ENCODE measurements at regions not wholly inside any gene's neighbourhood (a gene's known extent, or its start where the extent isn't known, plus 50 kb on each side); places are given as distances from the start of the nearest gene placed in this dataset.

DNA sequence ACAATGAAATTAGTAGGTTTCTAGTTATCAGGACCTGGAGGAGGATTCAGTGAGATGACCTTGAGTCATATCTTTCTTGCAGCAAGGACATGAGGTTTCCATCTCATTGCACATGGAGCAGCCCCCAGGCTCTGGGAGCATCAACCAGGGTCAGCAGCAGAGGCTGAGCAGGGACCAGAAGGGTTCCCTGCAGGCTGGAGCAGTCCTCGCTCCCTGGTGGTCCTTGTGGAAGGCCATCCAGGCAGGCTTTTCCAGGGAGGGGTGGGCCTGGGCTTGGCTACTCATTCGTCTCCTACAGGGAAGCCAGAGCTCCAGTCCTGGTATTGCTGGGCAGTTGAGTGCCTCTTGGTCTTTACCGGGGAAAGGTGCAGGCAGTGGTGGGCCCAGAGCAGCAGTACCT lies 587.5 kb downstream of the GLRX3 start:
- POLR2A ChIA-PET, result no interaction called here
- no peak for ATAC-seq

DNA sequence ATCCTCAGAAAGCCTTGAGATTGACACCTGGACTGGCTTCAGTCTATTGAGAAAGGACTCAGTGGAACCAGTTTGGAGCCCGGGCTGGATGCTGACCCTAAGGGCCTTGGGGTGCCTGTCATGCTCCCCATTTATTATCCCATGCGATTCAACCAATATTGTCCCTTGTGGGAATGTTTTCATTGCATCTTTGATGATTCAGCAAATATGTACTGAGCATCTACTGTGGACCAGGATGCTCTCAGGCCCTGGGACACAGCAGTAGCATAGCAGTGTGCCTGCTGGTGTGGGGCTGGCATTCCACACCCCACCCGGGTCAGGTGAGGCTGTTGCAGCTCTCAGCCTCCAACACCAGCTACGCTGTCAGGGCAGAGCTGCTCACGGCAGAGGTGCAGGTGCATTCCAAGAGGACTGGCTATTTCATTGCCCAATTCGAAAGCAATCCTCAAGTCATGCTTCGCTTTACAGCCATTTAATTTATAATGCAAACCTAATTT lies 586.0 kb downstream of the TCERG1L start:
- no peaks in the 10 kb centered on the region for H3K36me3 Mint-ChIP-seq (ENCODE audit: low read depth)
- no peak overlapping the region for H3K27ac Mint-ChIP-seq
- ChIA-PET CTCF (no interaction called here), POLR2A (no interaction called here)
- no peaks in the 10 kb centered on the region for H3K4me1 Mint-ChIP-seq (ENCODE audit: low read depth)
- no peaks in the 10 kb centered on the region for H3K9me3 Mint-ChIP-seq (ENCODE audit: insufficient read depth)
- no peak overlapping the region for H3K4me3 Mint-ChIP-seq
- H3K27me3 Mint-ChIP-seq (ENCODE audit: low read depth), result no peaks in the 10 kb centered on the region
- ATAC-seq, result no peak
- no peak for DNase-seq

More for the DNA sequence above, 587.5 kb downstream of the GLRX3 start:
- Mint-ChIP-seq H3K27me3 (ENCODE audit: low read depth) (no peaks in the 10 kb centered on the region), H3K4me1 (ENCODE audit: low read depth) (no peaks in the 10 kb centered on the region), H3K9me3 (ENCODE audit: insufficient read depth) (no peaks in the 10 kb centered on the region), H3K27ac (no peak overlapping the region), H3K4me3 (no peak overlapping the region), H3K36me3 (ENCODE audit: low read depth) (no peaks in the 10 kb centered on the region)
- DNase-seq, result no peak
- CTCF ChIA-PET, result no interaction called here

DNA sequence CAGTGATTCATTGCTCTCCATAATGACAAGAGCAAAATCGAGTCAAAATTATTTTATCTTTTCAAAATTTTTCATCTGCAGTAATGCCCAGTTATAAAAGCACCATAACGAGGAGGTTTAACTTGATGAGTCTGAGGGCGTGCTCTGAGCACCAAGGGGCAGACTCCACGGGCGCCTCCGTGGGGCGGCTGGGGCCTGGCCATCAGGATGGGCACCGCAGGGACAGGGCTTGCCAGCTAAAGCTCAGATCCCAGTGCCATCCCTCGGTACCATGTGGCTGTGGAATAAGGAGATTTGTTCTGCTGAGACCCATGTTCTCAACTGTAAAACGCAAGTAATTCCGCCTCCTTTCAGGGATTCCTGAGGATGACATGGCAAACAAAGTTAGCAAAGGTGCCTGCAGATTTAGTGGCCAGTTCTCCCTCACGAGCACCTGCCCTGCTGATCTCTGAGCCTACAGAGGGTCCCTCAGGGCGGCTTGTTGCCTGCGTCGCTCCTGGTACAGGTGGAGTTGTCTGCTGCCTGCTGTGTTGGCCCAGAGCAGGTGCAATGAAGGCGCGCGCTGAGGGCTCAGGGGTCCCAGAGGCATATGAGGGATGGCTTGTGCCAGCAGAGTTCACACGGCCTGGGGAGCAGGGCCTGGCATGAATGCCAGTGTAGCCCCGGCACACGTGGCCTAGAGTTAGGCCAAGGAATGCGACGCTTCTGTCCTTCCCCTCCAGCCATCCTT lies 584.4 kb downstream of the TCERG1L start:
- no peak for DNase-seq
- Mint-ChIP-seq H3K4me3 (no peak overlapping the region), H3K9me3 (ENCODE audit: insufficient read depth) (no peaks in the 10 kb centered on the region), H3K4me1 (ENCODE audit: low read depth) (no peaks in the 10 kb centered on the region), H3K27ac (no peak overlapping the region), H3K36me3 (ENCODE audit: low read depth) (no peaks in the 10 kb centered on the region), H3K27me3 (ENCODE audit: low read depth) (no peaks in the 10 kb centered on the region)
- POLR2A ChIA-PET, result no interaction called here
- no peak for ATAC-seq
- CTCF ChIA-PET, result no interaction called here

GRCh38 chr10:130727766-130728490 lies 583.6 kb downstream of the TCERG1L start:
- ATAC-seq (no peak), DNase-seq (no peak)
- no peaks in the 10 kb centered on the region for H3K9me3 Mint-ChIP-seq (ENCODE audit: insufficient read depth)
- POLR2A ChIA-PET, result no interaction called here
- no peak overlapping the region for H3K4me3 Mint-ChIP-seq
- no peak overlapping the region for H3K27ac Mint-ChIP-seq
- no peaks in the 10 kb centered on the region for H3K4me1 Mint-ChIP-seq (ENCODE audit: low read depth)
- CTCF ChIA-PET, result no interaction called here
- H3K36me3 Mint-ChIP-seq (ENCODE audit: low read depth), result no peaks in the 10 kb centered on the region
- no peaks in the 10 kb centered on the region for H3K27me3 Mint-ChIP-seq (ENCODE audit: low read depth)

- Mint-ChIP-seq H3K27me3 (ENCODE audit: low read depth) (no peaks in the 10 kb centered on the region), H3K4me1 (ENCODE audit: low read depth) (no peaks in the 10 kb centered on the region), H3K4me3 (no peak overlapping the region), H3K36me3 (ENCODE audit: low read depth) (no peaks in the 10 kb centered on the region), H3K9me3 (ENCODE audit: insufficient read depth) (no peaks in the 10 kb centered on the region), H3K27ac (no peak overlapping the region)
- ChIA-PET POLR2A (no interaction called here), CTCF (no interaction called here)
- ATAC-seq (no peak), DNase-seq (no peak)
These were observed 582.8 kb downstream of the TCERG1L start for GRCh38 chr10:130728531-130729215.

DNA sequence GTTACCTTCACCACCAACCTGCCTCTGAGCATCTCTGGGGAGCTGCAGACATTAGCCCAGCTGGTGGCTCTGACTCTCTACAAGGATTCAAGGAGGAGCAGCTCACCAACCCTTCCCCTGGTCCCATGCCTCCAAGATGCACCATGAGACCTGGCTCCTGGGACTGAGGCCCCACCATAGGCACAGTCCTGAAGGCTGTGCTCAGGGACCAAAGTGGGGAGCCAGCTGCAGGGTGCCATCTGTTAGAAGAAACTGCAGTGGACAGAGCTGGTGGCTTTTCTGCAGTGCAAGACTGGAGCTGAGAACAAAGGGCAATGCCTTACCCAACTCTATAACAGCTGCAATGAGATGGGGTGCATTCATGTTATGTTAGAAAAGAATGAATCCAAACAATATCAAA lies 581.6 kb downstream of the TCERG1L start:
- ATAC-seq, result no peak
- Mint-ChIP-seq H3K27ac (no peak overlapping the region), H3K36me3 (ENCODE audit: low read depth) (no peaks in the 10 kb centered on the region), H3K9me3 (ENCODE audit: insufficient read depth) (no peaks in the 10 kb centered on the region), H3K27me3 (ENCODE audit: low read depth) (no peaks in the 10 kb centered on the region), H3K4me3 (no peak overlapping the region), H3K4me1 (ENCODE audit: low read depth) (no peaks in the 10 kb centered on the region)
- CTCF ChIA-PET, result no interaction called here
- no peak for DNase-seq
- POLR2A ChIA-PET, result interaction anchor here (0.5 kb wide), 1 partner anchor 53 kb away, joined by 3 read pairs; no protein-coding TSS in a partner anchor

DNA sequence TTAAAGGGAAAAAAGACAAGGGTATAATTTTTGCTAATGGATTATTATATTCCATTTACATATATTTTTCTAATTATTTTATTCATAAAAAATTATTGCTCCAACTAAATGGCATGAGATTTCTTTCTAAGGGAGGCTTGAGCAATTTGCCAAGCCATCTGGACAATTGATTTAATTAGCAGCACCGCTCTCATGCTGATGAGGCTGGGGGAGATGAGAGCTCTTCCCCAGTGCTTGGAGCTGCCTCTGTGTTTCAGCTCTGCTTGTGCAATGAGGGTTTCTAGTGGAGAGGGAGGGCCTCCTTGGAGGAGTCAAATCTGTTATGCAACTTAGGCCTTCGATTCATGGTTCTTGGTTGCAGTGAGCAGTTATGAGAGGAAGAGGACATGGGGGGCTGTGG lies 574.3 kb downstream of the TCERG1L start:
- Mint-ChIP-seq H3K4me3 (no peak overlapping the region), H3K27ac (no peak overlapping the region), H3K36me3 (ENCODE audit: low read depth) (no peaks in the 10 kb centered on the region), H3K9me3 (ENCODE audit: insufficient read depth) (no peaks in the 10 kb centered on the region), H3K27me3 (ENCODE audit: low read depth) (no peaks in the 10 kb centered on the region), H3K4me1 (ENCODE audit: low read depth) (no peaks in the 10 kb centered on the region)
- no peak for DNase-seq
- ChIA-PET CTCF (no interaction called here), POLR2A (no interaction called here)
- ATAC-seq, result no peak

GRCh38 chr10:130737621-130738020 lies 573.9 kb downstream of the TCERG1L start:
- no peaks in the 10 kb centered on the region for H3K4me1 Mint-ChIP-seq (ENCODE audit: low read depth)
- H3K27me3 Mint-ChIP-seq (ENCODE audit: low read depth), result no peaks in the 10 kb centered on the region
- no peaks in the 10 kb centered on the region for H3K36me3 Mint-ChIP-seq (ENCODE audit: low read depth)
- H3K4me3 Mint-ChIP-seq, result no peak overlapping the region
- POLR2A ChIA-PET, result no interaction called here
- H3K9me3 Mint-ChIP-seq (ENCODE audit: insufficient read depth), result no peaks in the 10 kb centered on the region
- DNase-seq, result no peak
- H3K27ac Mint-ChIP-seq, result no peak overlapping the region
- CTCF ChIA-PET, result no interaction called here
- ATAC-seq, result no peak

GRCh38 chr10:130739016-130739756 lies 572.3 kb downstream of the TCERG1L start:
- ChIA-PET POLR2A (no interaction called here), CTCF (no interaction called here)
- Mint-ChIP-seq H3K4me1 (ENCODE audit: low read depth) (no peaks in the 10 kb centered on the region), H3K36me3 (ENCODE audit: low read depth) (no peaks in the 10 kb centered on the region), H3K9me3 (ENCODE audit: insufficient read depth) (no peaks in the 10 kb centered on the region), H3K27me3 (ENCODE audit: low read depth) (no peaks in the 10 kb centered on the region), H3K4me3 (no peak overlapping the region), H3K27ac (no peak overlapping the region)
- DNase-seq (no peak), ATAC-seq (no peak)

- ChIA-PET POLR2A (no interaction called here), CTCF (no interaction called here)
- Mint-ChIP-seq H3K36me3 (ENCODE audit: low read depth) (no peaks in the 10 kb centered on the region), H3K4me1 (ENCODE audit: low read depth) (no peaks in the 10 kb centered on the region), H3K27me3 (ENCODE audit: low read depth) (no peaks in the 10 kb centered on the region), H3K9me3 (ENCODE audit: insufficient read depth) (no peaks in the 10 kb centered on the region), H3K4me3 (no peak overlapping the region), H3K27ac (no peak overlapping the region)
- ATAC-seq, result no peak
- DNase-seq, result no peak
These were observed 571.8 kb downstream of the TCERG1L start for GRCh38 chr10:130739757-130740145.

GRCh38 chr10:130740166-130740565 lies 571.4 kb downstream of the TCERG1L start:
- no peak for ATAC-seq
- POLR2A ChIA-PET, result no interaction called here
- no peak overlapping the region for H3K27ac Mint-ChIP-seq

More at GRCh38 chr10:130740166-130740565, 571.4 kb downstream of the TCERG1L start:
- no peaks in the 10 kb centered on the region for H3K27me3 Mint-ChIP-seq (ENCODE audit: low read depth)
- no peak for DNase-seq
- H3K4me1 Mint-ChIP-seq (ENCODE audit: low read depth), result no peaks in the 10 kb centered on the region
- no peaks in the 10 kb centered on the region for H3K36me3 Mint-ChIP-seq (ENCODE audit: low read depth)
- H3K4me3 Mint-ChIP-seq, result no peak overlapping the region
- no peaks in the 10 kb centered on the region for H3K9me3 Mint-ChIP-seq (ENCODE audit: insufficient read depth)
- CTCF ChIA-PET, result no interaction called here

Measured in activated CD8-positive, alpha-beta T cell treated with anti-CD3 and anti-CD28 coated beads, Interleukin-2, amount 10 ng/mL, durations not matched to agents 7 days and 5 days (primary cell).